OCI-LY7 (cell line): ENCODE measurements at regions not wholly inside any gene's neighbourhood (a gene's known extent, or its start where the extent isn't known, plus 50 kb on each side); places are given as distances from the start of the nearest gene placed in this dataset.

ENCODE experiments used
- EZH2phosphoT487 ChIP-seq: fragments of 200-600 bp; sonication (generic); IDR thresholded peaks from 2 replicates; pipeline ENCODE4 v1.6.1; 2018; ENCODE audit warnings: low read depth, borderline replicate concordance, mild to moderate bottlenecking, mixed run types, antibody characterized with exemption, low read length, moderate library complexity, mixed read lengths
- TF ChIP-seq, protein P1 (sequence below): fragments of 200-600 bp; sonication (generic); conservative IDR thresholded peaks from 2 replicates; pipeline ENCODE4 v1.5.1; 2014; ENCODE audit warnings: mild to moderate bottlenecking, antibody characterized with exemption, low read length, moderate library complexity, mixed read lengths

DNA sequence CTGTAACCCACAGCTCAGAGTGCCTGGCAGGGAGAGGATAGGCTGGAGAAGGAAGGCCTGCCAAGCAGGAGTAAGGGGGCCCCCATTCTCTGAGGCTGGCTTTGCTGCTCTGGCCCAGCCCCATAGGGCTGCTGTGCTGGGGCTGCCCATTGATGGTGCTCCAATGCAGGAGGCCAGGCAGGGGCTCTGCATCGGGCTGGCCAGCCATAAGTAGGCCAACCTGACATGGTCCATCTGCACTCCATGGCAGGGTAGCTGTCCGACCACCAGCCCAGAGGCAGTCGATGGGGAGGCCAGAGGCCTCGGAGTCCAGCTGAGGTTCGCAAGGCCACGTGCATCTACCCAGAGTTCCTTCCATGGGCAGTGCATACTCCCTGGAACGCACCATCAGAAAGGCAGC lies 75.0 kb upstream of the PITX1 start:
- TF ChIP-seq, protein P1, sequence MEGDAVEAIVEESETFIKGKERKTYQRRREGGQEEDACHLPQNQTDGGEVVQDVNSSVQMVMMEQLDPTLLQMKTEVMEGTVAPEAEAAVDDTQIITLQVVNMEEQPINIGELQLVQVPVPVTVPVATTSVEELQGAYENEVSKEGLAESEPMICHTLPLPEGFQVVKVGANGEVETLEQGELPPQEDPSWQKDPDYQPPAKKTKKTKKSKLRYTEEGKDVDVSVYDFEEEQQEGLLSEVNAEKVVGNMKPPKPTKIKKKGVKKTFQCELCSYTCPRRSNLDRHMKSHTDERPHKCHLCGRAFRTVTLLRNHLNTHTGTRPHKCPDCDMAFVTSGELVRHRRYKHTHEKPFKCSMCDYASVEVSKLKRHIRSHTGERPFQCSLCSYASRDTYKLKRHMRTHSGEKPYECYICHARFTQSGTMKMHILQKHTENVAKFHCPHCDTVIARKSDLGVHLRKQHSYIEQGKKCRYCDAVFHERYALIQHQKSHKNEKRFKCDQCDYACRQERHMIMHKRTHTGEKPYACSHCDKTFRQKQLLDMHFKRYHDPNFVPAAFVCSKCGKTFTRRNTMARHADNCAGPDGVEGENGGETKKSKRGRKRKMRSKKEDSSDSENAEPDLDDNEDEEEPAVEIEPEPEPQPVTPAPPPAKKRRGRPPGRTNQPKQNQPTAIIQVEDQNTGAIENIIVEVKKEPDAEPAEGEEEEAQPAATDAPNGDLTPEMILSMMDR: no peak
- no peak for TF ChIP-seq EZH2phosphoT487
